ENCODE measurements at regions not wholly inside any gene's neighbourhood (a gene's known extent, or its start where the extent isn't known, plus 50 kb on each side); places are given as distances from the start of the nearest gene placed in this dataset.

DNA sequence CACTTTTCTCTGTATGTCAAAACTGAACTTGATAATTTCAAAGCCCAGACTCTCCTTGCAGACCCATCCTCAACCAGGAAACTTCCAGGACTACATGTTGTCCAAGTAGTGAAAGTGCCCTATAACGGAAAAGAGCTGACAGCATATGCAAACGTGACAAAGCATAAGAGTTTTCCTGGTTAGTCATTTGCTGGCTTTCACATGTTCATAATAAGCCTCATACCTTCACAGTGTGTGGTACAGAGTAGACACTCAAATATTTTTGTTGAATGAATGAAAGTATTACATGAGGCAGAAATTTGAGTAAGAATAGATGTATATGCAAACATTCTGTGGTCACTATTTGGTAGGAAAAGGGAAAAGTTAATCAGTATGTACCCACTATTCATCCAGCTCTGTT is 473.3 kb downstream of the MRPL39 start:
- DNase-seq (ENCODE audit: low spot score), result no peak

DNA sequence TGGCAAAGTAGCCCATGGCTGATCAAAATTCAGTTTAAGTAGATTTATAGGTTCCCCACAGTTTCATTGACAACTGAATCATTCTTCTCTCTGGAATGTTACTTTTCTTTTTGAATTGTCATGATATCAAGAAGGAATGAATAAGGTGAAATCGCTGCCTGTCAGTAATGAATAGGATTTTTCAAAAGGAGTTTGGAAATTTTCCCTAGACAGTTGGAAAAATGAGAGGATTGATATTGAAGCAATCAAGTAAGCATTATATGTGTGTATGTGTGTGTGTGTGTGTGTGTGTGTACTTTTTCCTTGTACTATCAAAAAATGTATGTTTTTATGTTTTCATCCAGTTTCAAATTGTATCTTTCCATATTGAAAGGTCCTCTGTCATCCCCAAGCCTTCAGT is 479.5 kb downstream of the MRPL39 start:
- no peak for DNase-seq (ENCODE audit: low spot score)

DNA sequence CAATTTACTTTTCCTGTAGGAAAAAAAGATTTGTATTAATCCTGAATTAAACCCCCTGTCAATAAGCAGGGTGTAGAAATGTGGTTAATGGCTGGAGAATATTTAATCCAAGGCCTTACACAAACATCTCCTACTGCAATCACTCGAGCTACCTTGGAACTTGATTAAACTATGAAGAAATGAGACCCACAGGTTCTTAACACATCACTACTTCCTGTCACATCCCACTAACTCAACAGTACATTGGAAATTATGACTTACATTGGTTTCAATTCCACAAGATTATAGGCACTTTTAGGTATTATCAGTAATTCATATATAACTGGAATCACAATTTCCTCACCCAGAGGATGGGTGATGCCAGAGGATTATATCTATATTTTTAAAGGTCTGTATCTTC is 480.3 kb downstream of the MRPL39 start:
- no peak for DNase-seq (ENCODE audit: low spot score)

DNA sequence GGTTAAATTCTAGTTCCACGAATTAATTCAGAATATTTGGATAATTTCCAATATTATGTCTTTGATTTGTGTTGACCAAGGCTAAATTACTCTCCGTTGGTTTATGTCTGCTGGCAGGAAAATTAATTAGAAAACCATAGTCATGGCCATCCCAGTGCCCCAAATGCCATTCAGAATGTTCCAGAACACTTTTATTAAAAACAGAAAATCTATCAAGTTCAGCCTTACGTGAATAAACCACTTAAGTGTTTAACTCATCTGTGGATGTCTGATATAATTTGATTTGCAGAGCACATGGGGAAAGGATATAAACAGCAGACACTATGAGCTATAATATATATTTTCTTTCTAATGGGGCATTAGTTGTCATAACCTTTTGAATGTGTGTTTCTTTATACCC is 480.7 kb downstream of the MRPL39 start:
- no peak for DNase-seq (ENCODE audit: low spot score)

DNA sequence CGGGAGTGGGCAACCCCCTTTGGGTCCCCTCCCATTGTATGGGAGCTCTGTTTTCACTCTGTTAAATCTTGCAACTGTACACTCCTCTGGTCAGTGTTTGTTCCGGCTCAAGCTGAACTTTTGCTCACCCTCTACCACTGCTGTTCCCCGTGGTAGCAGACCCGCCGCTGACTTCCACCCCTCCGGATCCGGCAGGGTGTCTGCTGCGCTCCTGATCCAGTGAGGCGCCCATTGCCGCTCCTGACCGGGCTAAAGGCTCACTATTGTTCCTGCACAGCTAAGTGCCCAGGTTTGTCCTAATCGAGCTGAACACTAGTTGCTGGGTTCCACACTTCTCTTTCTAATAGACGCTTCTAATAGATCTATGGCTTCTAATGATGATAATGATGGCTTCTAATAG is 488.6 kb downstream of the MRPL39 start:
- DNase-seq (ENCODE audit: low spot score), result no peak

DNA sequence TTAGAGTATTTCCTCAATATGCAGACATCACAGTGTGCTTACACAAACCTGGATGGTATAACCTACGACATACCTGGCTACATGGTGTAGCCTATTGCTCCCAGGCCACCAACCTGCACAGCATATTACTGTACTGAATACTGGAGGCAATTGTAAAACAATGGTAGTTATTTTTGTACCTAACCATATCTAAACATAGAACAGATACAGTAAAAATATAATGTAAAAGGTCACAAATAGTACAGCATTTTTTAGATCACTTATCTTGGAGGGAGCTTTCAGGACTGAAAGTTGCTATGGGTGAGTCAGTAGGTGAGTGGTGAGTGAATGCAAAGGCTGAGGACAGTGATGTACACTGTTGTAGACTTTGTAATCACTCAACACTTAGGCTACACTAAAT is 492.3 kb downstream of the MRPL39 start:
- no peak for DNase-seq (ENCODE audit: low spot score)

DNA sequence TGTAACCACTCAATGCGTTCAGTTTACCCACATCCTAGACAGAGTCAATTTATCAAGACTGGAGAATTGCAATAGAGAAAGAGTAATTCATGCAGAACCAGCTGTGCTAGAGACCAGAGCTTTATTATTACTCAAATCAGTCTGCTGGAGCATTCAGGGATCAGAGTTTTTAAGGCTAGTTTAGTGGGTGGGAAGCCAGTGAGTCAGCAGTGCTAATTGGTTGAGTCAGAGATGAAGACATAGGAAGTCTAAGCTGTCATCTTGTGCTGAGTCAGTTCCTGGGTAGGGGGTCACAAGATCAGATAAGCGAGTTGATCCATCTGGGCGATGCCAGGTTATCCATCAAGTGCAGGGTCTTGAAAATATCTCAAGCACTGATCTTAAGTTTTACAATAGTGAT is 499.6 kb downstream of the MRPL39 start:
- no peak for DNase-seq (ENCODE audit: low spot score)

DNA sequence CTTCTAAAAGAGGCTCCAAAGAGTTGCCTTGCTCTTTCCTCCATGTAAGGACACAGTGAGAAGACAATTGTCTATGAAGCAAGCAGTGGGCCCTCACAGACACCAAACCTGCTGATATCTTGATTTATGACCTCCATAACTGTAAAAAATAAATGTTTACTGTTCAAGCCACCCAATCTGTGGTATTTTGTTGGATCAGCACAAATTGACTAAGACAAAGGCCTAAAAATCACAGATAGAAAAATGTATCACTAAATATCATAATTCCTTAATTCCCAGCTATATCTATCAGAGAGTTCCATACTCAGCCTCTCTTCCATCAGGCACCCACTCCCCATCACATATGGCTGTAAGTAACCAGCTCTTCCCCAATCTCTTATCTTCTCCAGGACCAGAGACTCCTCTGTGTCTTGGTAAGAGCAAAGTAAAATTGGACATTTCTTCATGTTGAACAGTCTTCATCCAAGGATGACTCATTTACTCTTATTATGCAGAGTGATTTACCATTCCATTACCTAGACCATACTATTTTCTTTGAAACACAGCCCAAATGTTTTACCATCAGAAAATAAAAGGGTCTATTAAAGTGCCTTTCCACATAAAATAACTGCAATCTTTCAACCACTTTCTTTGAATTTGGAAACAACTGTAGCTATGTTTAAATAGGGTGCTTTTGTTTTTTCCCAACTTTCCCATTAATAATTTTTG is 503.6 kb downstream of the MRPL39 start:
- no peak for DNase-seq (ENCODE audit: low spot score)

DNA sequence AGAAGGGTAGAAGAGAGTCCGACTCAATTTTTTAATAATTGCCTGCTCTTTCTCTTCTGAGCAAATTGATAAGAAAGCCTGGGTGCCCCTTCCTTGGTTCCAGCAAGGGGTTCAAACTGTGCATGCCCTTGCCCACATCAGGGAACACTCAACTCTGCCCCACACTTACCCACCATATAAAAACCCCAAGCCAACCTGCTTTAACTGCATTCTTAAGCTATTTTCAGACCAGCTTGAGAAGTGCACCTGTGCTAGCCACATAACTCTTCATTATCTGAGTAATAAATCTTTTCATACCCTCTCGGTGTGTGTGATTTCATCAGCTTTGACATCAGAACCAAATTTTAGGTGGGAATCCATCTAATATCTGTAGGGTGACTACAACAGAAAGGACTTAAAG is 509.6 kb downstream of the MRPL39 start:
- no peak for DNase-seq (ENCODE audit: low spot score)

DNA sequence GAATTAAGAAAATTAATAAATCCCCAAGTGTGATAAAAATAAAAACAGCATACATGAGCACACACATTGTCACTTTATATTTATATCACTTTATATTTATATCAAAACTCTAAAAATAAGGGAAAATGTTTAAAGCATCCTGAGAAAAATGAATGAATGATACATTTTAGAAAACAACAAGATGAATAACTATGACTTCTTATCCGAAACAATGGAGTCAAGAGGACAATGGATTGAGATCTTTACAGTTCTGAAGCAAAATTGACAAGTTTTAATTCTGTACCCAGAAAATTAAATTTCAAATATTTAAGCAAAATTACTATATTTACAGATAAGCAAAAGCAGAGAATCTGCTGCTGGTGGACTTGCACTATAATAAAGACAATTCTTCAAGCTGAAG is 512.6 kb downstream of the MRPL39 start:
- no peak for DNase-seq (ENCODE audit: low spot score)

DNA sequence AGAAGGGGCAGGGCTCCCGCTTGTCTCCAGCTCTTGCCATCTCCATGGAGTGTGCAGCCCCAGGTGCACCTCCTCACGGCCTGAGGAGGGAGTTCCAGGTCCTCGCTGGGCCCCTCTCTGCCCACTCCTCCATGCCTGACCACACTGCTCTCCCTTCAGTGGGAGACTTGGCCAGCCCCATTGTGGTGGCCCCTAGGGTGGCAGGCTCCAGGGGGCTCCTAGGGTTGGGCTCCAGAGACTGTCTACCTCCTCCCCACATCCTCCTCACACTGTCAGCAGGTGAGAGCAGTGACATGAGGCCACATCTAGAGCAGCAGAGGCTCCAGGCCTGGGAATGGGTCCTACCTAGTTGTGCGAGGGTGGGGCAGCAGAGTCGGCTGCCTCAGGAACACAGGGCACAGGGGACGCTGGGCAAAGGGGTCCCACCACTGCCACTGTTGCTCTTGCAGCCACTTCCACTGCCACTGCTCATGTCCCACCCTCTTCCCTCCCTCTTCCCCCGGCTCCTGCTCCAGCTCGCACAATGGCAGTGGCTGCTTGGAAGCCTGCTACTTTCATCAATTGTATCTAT is 514.8 kb downstream of the MRPL39 start:
- DNase-seq (ENCODE audit: low spot score), result no peak

DNA sequence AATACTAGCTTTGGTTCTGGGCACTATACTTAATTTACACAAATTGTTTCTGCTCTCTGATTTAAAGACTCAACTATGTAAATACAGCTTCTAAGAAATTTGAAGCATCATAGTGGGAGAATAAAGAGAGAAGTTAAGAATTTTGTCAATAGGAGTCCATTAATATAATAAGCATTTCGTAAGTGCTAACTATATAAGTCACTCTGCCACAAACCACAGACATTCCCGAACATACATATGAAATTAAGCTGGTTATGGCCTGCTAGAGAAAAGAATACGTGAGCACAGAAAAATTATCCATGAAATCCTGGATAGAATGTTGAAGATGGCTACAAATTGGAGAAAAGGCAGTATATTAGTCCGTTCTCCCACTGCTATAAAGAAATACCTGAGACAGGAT is 526.2 kb downstream of the MRPL39 start:
- no peak for DNase-seq (ENCODE audit: low spot score)

DNA sequence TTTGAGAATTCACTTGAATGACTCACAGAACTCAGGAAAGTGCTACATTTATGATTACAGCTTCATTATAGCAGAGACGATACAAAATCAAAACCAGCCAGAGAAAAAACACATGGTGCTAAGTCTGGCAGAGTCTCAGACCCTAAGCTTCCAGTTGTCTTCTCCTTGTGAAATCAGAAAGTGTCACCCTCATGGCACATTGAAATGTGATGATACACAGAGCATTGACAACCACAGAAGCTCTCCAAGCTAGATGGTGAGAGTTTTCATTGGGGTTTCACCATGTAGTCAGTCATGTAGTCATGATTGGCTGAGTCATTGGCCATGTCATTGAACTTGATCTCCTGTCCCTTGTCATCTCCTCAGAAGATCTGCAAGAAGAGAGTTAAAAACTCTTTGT is 526.6 kb downstream of the MRPL39 start:
- DNase-seq (ENCODE audit: low spot score), result no peak

DNA sequence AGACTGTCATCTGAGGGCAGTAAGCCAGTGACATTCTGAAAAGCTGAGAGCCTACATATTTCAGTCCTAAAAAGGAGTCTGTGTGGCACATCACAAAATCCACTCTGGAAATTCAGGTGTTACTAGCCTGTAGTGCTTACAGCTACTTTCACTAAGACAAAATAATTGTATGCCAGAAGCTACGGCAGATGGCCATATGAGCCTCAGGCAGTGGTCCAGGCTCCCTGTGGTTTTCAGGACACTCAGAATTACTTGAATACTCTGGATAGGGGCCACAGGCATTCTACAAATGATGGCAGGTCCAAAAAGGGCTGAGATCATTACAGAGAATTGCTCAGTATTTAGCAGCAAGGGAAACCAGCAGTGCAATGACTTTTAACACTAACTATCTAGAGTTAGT is 527.1 kb downstream of the MRPL39 start:
- no peak for DNase-seq (ENCODE audit: low spot score)

DNA sequence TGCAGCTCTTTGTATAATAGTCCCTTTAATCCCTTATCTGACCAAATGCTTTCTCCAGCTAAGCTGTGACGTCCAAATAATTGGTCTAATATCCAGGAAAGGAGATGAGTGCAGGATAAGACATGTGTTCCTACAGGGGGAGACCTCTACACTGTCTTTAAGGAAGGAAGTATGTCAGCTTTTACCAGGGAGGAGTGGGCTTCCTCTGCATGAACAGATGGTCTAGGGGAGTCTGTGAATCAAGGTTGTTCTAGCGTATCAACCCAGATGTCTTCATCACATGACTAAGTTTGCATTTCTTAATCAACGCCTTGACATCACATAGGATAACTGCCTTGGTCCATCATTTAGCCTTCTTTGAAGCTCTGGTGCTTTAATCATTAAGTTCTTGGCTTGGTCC is 528.2 kb downstream of the MRPL39 start:
- DNase-seq (ENCODE audit: low spot score), result no peak

DNA sequence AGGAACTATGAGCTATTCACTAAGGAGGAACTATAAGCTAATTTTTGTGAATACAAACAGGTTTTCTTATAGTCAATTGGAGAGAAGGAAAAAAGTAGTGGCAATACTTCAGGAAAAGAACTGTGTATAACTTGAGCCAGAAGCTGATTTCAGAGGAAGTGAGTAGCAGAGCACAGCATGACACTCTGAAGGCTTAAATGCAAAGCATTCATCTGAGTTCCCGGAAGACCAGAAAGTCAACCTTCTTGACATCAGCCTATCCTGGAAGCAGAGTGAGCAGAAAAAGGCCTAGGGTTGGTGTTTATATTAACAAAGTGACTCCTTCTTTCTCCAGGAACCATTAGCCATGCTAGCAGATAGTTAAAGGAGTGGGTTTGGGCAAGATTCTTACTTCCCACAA is 545.2 kb downstream of the MRPL39 start:
- no peak for DNase-seq (ENCODE audit: low spot score)

DNA sequence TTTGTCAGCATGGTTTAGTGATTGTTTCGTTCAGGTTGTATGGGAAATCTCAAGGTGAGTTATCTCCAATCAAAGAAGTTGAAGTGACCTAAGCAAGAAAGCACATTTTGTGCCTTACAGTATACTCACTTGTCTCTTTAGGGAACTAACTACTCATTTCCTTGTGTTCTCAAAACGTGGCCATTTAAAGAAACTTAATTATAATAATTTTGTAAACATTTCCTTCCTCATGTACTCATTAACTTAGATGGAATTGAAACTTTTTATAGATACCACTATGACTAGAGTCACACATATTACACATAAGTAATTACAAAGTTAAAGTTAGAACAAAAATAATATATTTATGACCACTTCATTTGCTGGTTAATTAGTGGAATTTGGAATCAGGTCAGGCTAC is 552.6 kb downstream of the MRPL39 start:
- DNase-seq (ENCODE audit: low spot score), result no peak

DNA sequence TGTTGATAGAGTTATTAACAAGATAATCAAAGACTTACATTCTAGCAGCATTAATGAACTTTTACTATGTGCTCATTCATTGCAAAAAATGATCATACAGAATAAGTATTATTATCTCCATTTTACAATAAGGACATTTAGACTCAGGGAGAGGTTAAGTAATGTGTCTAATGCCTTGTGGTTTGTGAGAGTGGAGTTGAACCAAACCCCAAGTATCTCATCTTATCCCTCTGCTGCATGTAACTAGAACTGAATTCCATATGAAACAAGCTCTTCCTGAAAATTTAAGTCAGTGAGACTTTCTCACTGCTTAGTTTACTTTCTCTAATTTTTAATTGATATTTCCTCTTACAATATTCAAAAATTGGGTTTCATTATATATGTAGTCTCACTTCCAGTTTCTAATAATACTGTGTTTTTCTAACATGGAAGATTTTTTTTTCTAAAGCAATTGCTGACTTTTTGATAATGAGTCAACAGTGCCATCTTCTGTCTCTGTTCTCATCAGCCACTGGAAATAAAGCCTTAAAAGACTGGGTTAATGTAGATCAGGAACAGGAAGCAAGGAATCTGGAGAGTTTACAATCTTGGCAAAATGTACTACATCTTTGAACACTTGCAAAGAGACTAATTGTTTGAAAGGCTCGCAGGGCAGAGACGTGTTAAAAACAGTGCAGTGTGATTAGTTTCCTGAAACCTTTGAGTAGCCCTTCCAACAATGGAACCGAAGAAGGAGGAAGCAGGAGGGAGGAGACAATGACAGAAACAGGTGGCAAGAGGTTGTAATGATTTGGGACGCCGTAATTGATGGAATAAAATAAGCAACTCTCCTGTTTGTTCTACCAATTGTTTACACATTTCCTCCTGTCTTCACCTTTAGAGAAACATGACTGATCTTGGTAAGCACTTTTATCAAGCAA is 567.6 kb downstream of the MRPL39 start:
- peak; percentile 24 for DNase-seq (ENCODE audit: low spot score)

DNA sequence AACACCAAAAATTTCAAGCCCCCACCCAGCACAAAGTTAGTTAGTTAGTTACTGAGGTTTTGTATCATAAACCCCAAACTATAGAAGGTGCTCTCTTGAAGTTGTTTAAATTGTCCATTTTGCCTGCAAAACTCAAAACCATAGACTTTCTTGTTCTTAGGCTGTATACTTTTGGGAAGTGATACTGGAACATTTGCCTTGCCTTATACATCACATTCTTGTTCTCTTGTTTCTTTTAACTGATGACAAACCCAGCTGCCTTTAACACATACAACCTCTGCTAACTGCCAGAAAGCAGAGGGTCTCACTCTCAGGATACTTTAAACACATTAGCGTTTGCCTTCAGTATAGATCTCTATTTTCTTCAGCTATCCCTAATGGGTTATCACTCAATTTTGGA is 570.5 kb downstream of the MRPL39 start:
- no peak for DNase-seq (ENCODE audit: low spot score)

DNA sequence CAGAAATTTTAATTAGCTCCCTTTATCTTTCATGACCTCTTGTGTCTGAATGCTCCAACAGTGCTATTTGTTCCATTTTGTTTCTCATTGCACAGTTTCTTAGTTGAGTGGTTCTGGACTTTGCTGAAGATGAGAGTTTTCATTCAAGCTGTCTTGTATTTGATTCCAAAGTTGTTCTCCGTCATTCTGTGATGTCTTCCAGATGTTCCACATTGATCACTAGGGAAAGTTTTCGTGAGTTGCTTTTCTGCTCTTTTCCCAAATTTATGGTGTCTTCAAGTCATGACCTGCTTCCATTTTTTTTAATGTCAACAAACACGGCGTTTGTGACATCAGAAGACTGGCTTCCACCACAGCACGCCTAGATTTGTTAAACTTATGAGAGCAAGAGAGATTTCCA is 575.5 kb downstream of the MRPL39 start:
- no peak for DNase-seq (ENCODE audit: low spot score)

DNA sequence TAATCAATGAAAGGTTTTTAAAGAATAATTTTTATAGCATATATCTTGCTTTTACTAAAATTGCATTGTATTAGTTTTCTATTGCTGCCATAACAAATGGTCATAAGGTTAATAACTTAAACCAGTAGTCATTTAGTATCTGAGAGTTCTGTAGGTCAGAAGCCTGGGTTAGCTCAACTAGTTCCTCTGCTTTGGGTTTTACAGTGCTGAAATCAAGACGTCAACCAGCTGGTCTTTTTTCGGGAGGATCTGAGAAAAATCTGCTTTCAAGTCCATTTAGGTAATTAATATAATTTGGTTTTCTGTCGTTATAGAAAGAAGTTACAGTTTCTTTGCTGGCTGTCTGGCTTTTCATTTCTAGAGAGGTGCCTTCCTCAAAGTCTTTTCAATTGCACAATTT is 577.7 kb downstream of the MRPL39 start:
- no peak for DNase-seq (ENCODE audit: low spot score)

DNA sequence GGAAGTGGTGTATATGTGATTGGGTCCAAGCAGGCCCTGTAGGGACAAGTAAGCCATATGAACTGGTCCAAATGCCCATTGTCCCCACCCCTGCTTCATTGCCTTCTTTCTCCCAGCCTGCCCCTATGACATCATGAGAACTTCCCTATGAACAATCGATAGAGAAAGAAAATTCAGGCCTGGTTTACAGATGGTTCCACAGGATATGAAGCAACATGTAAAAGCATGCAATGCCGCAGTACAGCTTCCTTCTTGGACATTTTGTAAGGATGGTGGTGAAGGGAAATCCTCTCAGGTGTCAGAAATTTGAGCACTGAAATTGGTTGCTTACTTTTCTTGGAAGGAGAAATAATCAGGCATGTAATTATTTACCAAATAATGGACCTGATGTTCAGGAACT is 581.7 kb downstream of the MRPL39 start:
- DNase-seq (ENCODE audit: low spot score), result no peak

DNA sequence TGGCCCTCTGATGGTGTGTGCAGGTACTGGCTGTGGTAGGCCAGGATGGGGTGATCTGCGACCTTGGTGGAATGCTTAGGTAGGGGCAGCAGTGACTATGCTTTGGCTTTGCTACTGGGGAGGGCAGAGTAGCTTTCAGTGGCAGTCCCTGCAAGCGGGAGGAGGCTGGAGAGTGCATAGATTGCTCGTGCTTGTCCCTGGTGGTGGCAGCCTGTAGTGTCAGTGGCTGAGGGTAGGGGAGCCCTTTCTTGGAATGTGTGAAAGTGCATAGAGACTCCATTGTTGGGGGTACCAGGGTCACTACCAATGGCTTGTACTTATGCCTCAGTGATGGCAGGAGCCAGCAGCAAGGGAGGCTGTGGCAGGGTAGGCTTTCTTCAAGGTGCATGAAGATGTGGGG is 582.6 kb downstream of the MRPL39 start:
- DNase-seq (ENCODE audit: low spot score), result no peak
